ENCODE measurements at regions not wholly inside any gene's neighbourhood (a gene's known extent, or its start where the extent isn't known, plus 50 kb on each side); places are given as distances from the start of the nearest gene placed in this dataset.

GRCh38 chrX:39653691-39654090 lies 444.1 kb downstream of the BCOR start:
- DNase-seq: no peak

GRCh38 chrX:39654183-39654925 lies 443.4 kb downstream of the BCOR start:
- no peak for DNase-seq

GRCh38 chrX:39654952-39655351 lies 442.8 kb downstream of the BCOR start:
- no peak for DNase-seq

GRCh38 chrX:39661116-39661907 lies 436.4 kb downstream of the BCOR start:
- no peak for DNase-seq

- no peak for DNase-seq
Measured at GRCh38 chrX:39665830-39666518, 431.8 kb downstream of the BCOR start.

- no peak for DNase-seq
Measured at GRCh38 chrX:39667191-39667590, 430.6 kb downstream of the BCOR start.

GRCh38 chrX:39667736-39668482 lies 429.8 kb downstream of the BCOR start:
- no peak for DNase-seq

GRCh38 chrX:39669668-39670067 lies 428.1 kb downstream of the BCOR start:
- DNase-seq: no peak

- no peak for DNase-seq
Measured at GRCh38 chrX:39670281-39670680, 427.5 kb downstream of the BCOR start.

- no peak for DNase-seq
Measured at GRCh38 chrX:39672405-39672804, 425.4 kb downstream of the BCOR start.

GRCh38 chrX:39674490-39675161 lies 423.1 kb downstream of the BCOR start:
- DNase-seq: no peak

- DNase-seq: no peak
Measured at GRCh38 chrX:39675162-39675553, 422.6 kb downstream of the BCOR start.

- no peak for DNase-seq
Measured at GRCh38 chrX:39675619-39676018, 422.1 kb downstream of the BCOR start.

- no peak for DNase-seq
Measured at GRCh38 chrX:39676434-39676833, 421.3 kb downstream of the BCOR start.

- DNase-seq: no peak
Measured at GRCh38 chrX:39677585-39677977, 420.2 kb downstream of the BCOR start.

GRCh38 chrX:39677978-39678791 lies 419.6 kb downstream of the BCOR start:
- no peak for DNase-seq

- DNase-seq: no peak
Measured at GRCh38 chrX:39678914-39679313, 418.8 kb downstream of the BCOR start.

- no peak for DNase-seq
Measured at GRCh38 chrX:39679497-39680157, 418.1 kb downstream of the BCOR start.

GRCh38 chrX:39681885-39682284 lies 415.9 kb downstream of the BCOR start:
- DNase-seq: no peak

- no peak for DNase-seq
Measured at GRCh38 chrX:39682778-39683177, 415.0 kb downstream of the BCOR start.

GRCh38 chrX:39688219-39688575 lies 409.6 kb downstream of the BCOR start:
- DNase-seq: no peak
